Stimulated activated effector memory CD8-positive, alpha-beta T cell treated with anti-CD3 and anti-CD28 coated beads, Interleukin-12 subunit alpha, Interleukin-12 subunit beta, amount 100 ng/mL, for 72 hours (primary cell): ENCODE measurements at regions not wholly inside any gene's neighbourhood (a gene's known extent, or its start where the extent isn't known, plus 50 kb on each side); places are given as distances from the start of the nearest gene placed in this dataset.

ENCODE experiments used
- ATAC-seq: fragments of 150-1000 bp; cut with Tn5 transposase; 2 replicates; pipeline ENCODE4 v1.10.0; 2021
- DNase-seq, 2 donors: peaks; one replicate each; pipeline ENCODE4 v3.0.0; 2021 to 2022; ENCODE audit warnings: low spot score in 2 of 2
- H3K27ac Mint-ChIP-seq: one replicate; pipeline ENCODE4 v1.8.0; 2022; ENCODE audit warnings: mild to moderate bottlenecking, mixed read lengths
- H3K36me3 Mint-ChIP-seq: one replicate; pipeline ENCODE4 v1.8.0; 2022; ENCODE audit warnings: mild to moderate bottlenecking, mixed read lengths
- H3K4me1 Mint-ChIP-seq: one replicate; pipeline ENCODE4 v1.8.0; 2022; ENCODE audit warnings: mixed read lengths
- H3K4me3 Mint-ChIP-seq: one replicate; pipeline ENCODE4 v1.8.0; 2022; ENCODE audit warnings: mild to moderate bottlenecking, mixed read lengths
- H3K9me3 Mint-ChIP-seq: one replicate; pipeline ENCODE4 v1.8.0; 2022; ENCODE audit warnings: mixed read lengths

- DNase-seq: no peak
- Mint-ChIP-seq H3K36me3 (no peaks in the 10 kb centered on the region), H3K4me3 (no peak overlapping the region), H3K27ac (no peak overlapping the region), H3K4me1 (no peaks in the 10 kb centered on the region), H3K9me3 (no peaks in the 10 kb centered on the region)
- ATAC-seq: no peak
Observed at GRCh38 chr1:95388031-95388430, 154.0 kb downstream of the RWDD3 start.

GRCh38 chr1:95393434-95393833 is 159.4 kb downstream of the RWDD3 start:
- H3K27ac Mint-ChIP-seq: no peak overlapping the region
- no peaks in the 10 kb centered on the region for H3K9me3 Mint-ChIP-seq
- H3K4me1 Mint-ChIP-seq: no peaks in the 10 kb centered on the region
- ATAC-seq (no peak), DNase-seq (no peak)
- no peaks in the 10 kb centered on the region for H3K36me3 Mint-ChIP-seq
- no peak overlapping the region for H3K4me3 Mint-ChIP-seq

GRCh38 chr1:95396557-95396956 is 162.5 kb downstream of the RWDD3 start:
- DNase-seq: no peak
- Mint-ChIP-seq H3K9me3 (peaks cover 2% of the 10 kb centered on the region), H3K36me3 (no peaks in the 10 kb centered on the region), H3K27ac (no peak overlapping the region), H3K4me1 (no peaks in the 10 kb centered on the region), H3K4me3 (no peak overlapping the region)
- no peak for ATAC-seq

GRCh38 chr1:95402780-95403179 is 168.8 kb downstream of the RWDD3 start:
- Mint-ChIP-seq H3K4me1 (no peaks in the 10 kb centered on the region), H3K27ac (no peak overlapping the region), H3K36me3 (no peaks in the 10 kb centered on the region), H3K4me3 (no peak overlapping the region), H3K9me3 (peaks cover 11% of the 10 kb centered on the region)
- DNase-seq (no peak), ATAC-seq (no peak)

GRCh38 chr1:95406279-95406678 is 172.3 kb downstream of the RWDD3 start:
- no peak for DNase-seq
- Mint-ChIP-seq H3K9me3 (peaks cover 11% of the 10 kb centered on the region), H3K36me3 (no peaks in the 10 kb centered on the region), H3K4me1 (no peaks in the 10 kb centered on the region), H3K4me3 (no peak overlapping the region), H3K27ac (no peak overlapping the region)
- no peak for ATAC-seq

GRCh38 chr1:95407131-95407885 is 173.3 kb downstream of the RWDD3 start:
- Mint-ChIP-seq H3K9me3 (peaks cover 12% of the 10 kb centered on the region), H3K4me3 (no peak overlapping the region), H3K36me3 (no peaks in the 10 kb centered on the region), H3K27ac (no peak overlapping the region), H3K4me1 (no peaks in the 10 kb centered on the region)
- ATAC-seq (no peak), DNase-seq (no peak)

GRCh38 chr1:95407886-95408291 is 173.9 kb downstream of the RWDD3 start:
- DNase-seq: no peak

GRCh38 chr1:95408507-95409136 is 174.6 kb downstream of the RWDD3 start:
- no peaks in the 10 kb centered on the region for H3K4me1 Mint-ChIP-seq
- H3K36me3 Mint-ChIP-seq: no peaks in the 10 kb centered on the region
- no peak overlapping the region for H3K27ac Mint-ChIP-seq
- peaks cover 4% of the 10 kb centered on the region for H3K9me3 Mint-ChIP-seq
- DNase-seq (no peak), ATAC-seq (no peak)
- H3K4me3 Mint-ChIP-seq: no peak overlapping the region

More at GRCh38 chr1:95407886-95408291, 173.9 kb downstream of the RWDD3 start:
- peaks cover 11% of the 10 kb centered on the region for H3K9me3 Mint-ChIP-seq
- no peak overlapping the region for H3K4me3 Mint-ChIP-seq
- H3K36me3 Mint-ChIP-seq: no peaks in the 10 kb centered on the region
- H3K27ac Mint-ChIP-seq: no peak overlapping the region
- ATAC-seq: no peak
- H3K4me1 Mint-ChIP-seq: no peaks in the 10 kb centered on the region

- H3K27ac Mint-ChIP-seq: no peak overlapping the region
- H3K36me3 Mint-ChIP-seq: no peaks in the 10 kb centered on the region
- no peaks in the 10 kb centered on the region for H3K4me1 Mint-ChIP-seq
- ATAC-seq (no peak), DNase-seq (no peak)
- peaks cover 3% of the 10 kb centered on the region for H3K9me3 Mint-ChIP-seq
- no peak overlapping the region for H3K4me3 Mint-ChIP-seq
Observed at GRCh38 chr1:95409276-95409675, 175.3 kb downstream of the RWDD3 start.

GRCh38 chr1:95409901-95410300 is 175.9 kb downstream of the RWDD3 start:
- Mint-ChIP-seq H3K4me3 (no peak overlapping the region), H3K36me3 (no peaks in the 10 kb centered on the region), H3K4me1 (no peaks in the 10 kb centered on the region), H3K9me3 (peaks cover 3% of the 10 kb centered on the region), H3K27ac (no peak overlapping the region)
- ATAC-seq: no peak
- no peak for DNase-seq

- H3K36me3 Mint-ChIP-seq: no peaks in the 10 kb centered on the region
- peaks cover 7% of the 10 kb centered on the region for H3K9me3 Mint-ChIP-seq
- H3K4me3 Mint-ChIP-seq: no peak overlapping the region
- H3K27ac Mint-ChIP-seq: no peak overlapping the region
- no peak for ATAC-seq
- DNase-seq: no peak
- H3K4me1 Mint-ChIP-seq: no peaks in the 10 kb centered on the region
Observed at GRCh38 chr1:95415146-95415545, 181.1 kb downstream of the RWDD3 start.

GRCh38 chr1:95426772-95427171 is 192.8 kb downstream of the RWDD3 start:
- no peak overlapping the region for H3K4me3 Mint-ChIP-seq
- no peak for ATAC-seq
- no peaks in the 10 kb centered on the region for H3K36me3 Mint-ChIP-seq
- H3K4me1 Mint-ChIP-seq: no peaks in the 10 kb centered on the region
- H3K27ac Mint-ChIP-seq: no peak overlapping the region
- H3K9me3 Mint-ChIP-seq: peaks cover 12% of the 10 kb centered on the region
- DNase-seq: no peak

- H3K9me3 Mint-ChIP-seq: peaks cover 9% of the 10 kb centered on the region
- DNase-seq (no peak), ATAC-seq (no peak)
- no peaks in the 10 kb centered on the region for H3K4me1 Mint-ChIP-seq
- H3K36me3 Mint-ChIP-seq: no peaks in the 10 kb centered on the region
- H3K27ac Mint-ChIP-seq: no peak overlapping the region
- H3K4me3 Mint-ChIP-seq: no peak overlapping the region
Observed at GRCh38 chr1:95427525-95427924, 193.5 kb downstream of the RWDD3 start.

- ATAC-seq (no peak), DNase-seq (no peak)
- Mint-ChIP-seq H3K9me3 (peaks cover 4% of the 10 kb centered on the region), H3K4me1 (no peaks in the 10 kb centered on the region), H3K36me3 (no peaks in the 10 kb centered on the region), H3K4me3 (no peak overlapping the region), H3K27ac (no peak overlapping the region)
Observed at GRCh38 chr1:95431235-95431634, 197.2 kb downstream of the RWDD3 start.

GRCh38 chr1:95435611-95436010 is 201.6 kb downstream of the RWDD3 start:
- ATAC-seq: no peak
- Mint-ChIP-seq H3K9me3 (peaks cover 4% of the 10 kb centered on the region), H3K36me3 (no peaks in the 10 kb centered on the region)

GRCh38 chr1:95437011-95437410 is 203.0 kb downstream of the RWDD3 start:
- H3K36me3 Mint-ChIP-seq: no peaks in the 10 kb centered on the region
- no peaks in the 10 kb centered on the region for H3K4me1 Mint-ChIP-seq
- DNase-seq (no peak), ATAC-seq (no peak)
- no peak overlapping the region for H3K4me3 Mint-ChIP-seq
- peaks cover 4% of the 10 kb centered on the region for H3K9me3 Mint-ChIP-seq
- H3K27ac Mint-ChIP-seq: no peak overlapping the region

More at GRCh38 chr1:95435611-95436010, 201.6 kb downstream of the RWDD3 start:
- H3K4me3 Mint-ChIP-seq: no peak overlapping the region
- no peak overlapping the region for H3K27ac Mint-ChIP-seq
- no peaks in the 10 kb centered on the region for H3K4me1 Mint-ChIP-seq
- DNase-seq: no peak
